HepG2 (cell line): ENCODE measurements at regions not wholly inside any gene's neighbourhood (a gene's known extent, or its start where the extent isn't known, plus 50 kb on each side); places are given as distances from the start of the nearest gene placed in this dataset.

Source experiments
- ASH2L ChIP-seq: fragments of 300-600, 200-600 bp; sonication (generic); IDR thresholded peaks from 2 replicates; pipeline ENCODE4 v1.7.0; 2017; ENCODE audit warnings: low read depth, mild to moderate bottlenecking, moderate library complexity, mixed read lengths, low read length; ENCODE audit not compliant: insufficient read length
- CTCF ChIP-seq: sonication (generic); formaldehyde crosslinking; IDR thresholded peaks from 2 replicates; pipeline ENCODE4 v1.5.0; 2020; ENCODE audit warnings: mild to moderate bottlenecking, missing genetic modification reagents, moderate library complexity
- EZH2 ChIP-seq: conservative IDR thresholded peaks from 2 replicates; pipeline ENCODE4 v1.6.1; 2012; ENCODE audit warnings: mild to moderate bottlenecking, low read depth, low read length, moderate library complexity
- HCFC1 ChIP-seq: fragments of 150-350 bp; IDR thresholded peaks from 2 replicates; pipeline ENCODE4 v1.6.1; 2014; ENCODE audit warnings: low read depth, low read length
- HNF1B ChIP-seq: sonication (generic); formaldehyde crosslinking; IDR thresholded peaks from 2 replicates; pipeline ENCODE4 v1.5.1; 2020; ENCODE audit warnings: mild to moderate bottlenecking, moderate library complexity, missing genetic modification reagents
- KAT7 ChIP-seq: IDR thresholded peaks from 2 replicates; pipeline ENCODE4 v1.6.1; 2018; ENCODE audit warnings: borderline replicate concordance, missing compliant biosample characterization
- KDM5A ChIP-seq: fragments of 200-600 bp; sonication (generic); IDR thresholded peaks from 2 replicates; pipeline ENCODE4 v1.7.0; 2018; ENCODE audit warnings: antibody characterized with exemption, mild to moderate bottlenecking, low read length, borderline replicate concordance
- KDM5B ChIP-seq: sonication (generic); formaldehyde crosslinking; IDR thresholded peaks from 2 replicates; pipeline ENCODE4 v1.4.0; 2020; ENCODE audit warnings: missing genetic modification reagents, mild to moderate bottlenecking, borderline replicate concordance
- LCORL ChIP-seq, 2 experiments: fragments of 450-650 bp in 1 of 2; sonication (generic) in 1 of 2; formaldehyde crosslinking in 1 of 2; IDR thresholded peaks; 2 replicates each; pipeline versions ENCODE4 v1.5.0 to v1.6.1; 2017 to 2020; ENCODE audit warnings: antibody characterized with exemption in 1 of 2, missing genetic modification reagents in 1 of 2
- NR2F6 ChIP-seq, 2 experiments: IDR thresholded peaks; 2 replicates each; pipeline ENCODE4 v1.6.1; 2016; ENCODE audit warnings: antibody characterized with exemption in 1 of 2, mild to moderate bottlenecking in 1 of 2
- ZFP82 ChIP-seq: sonication (generic); formaldehyde crosslinking; IDR thresholded peaks from 2 replicates; pipeline ENCODE4 v1.5.1; 2020; ENCODE audit warnings: mild to moderate bottlenecking, missing genetic modification reagents, borderline replicate concordance
- ZNF253 ChIP-seq: sonication (generic); formaldehyde crosslinking; IDR thresholded peaks from 2 replicates; pipeline ENCODE4 v1.8.0; 2022; ENCODE audit warnings: mild to moderate bottlenecking, missing genetic modification reagents, borderline replicate concordance
- ZNF431 ChIP-seq: sonication (generic); formaldehyde crosslinking; IDR thresholded peaks from 2 replicates; pipeline ENCODE4 v1.9.0; 2022; ENCODE audit warnings: missing genetic modification reagents, low read depth, mild to moderate bottlenecking, borderline replicate concordance
- ZNF574 ChIP-seq: sonication (generic); formaldehyde crosslinking; IDR thresholded peaks from 2 replicates; pipeline ENCODE4 v1.4.0; 2020; ENCODE audit warnings: missing genetic modification reagents

- TF ChIP-seq CTCF (CRISPR knock-in tag) (no peak), KAT7 (CRISPR knock-in tag) (no peak), ASH2L (no peak), LCORL (IDR thresholded peaks at IDR 0.05) (no peak), LCORL (CRISPR knock-in tag; IDR thresholded peaks at IDR 0.05) (no peak), ZNF574 (CRISPR knock-in tag) (no peak), ZNF431 (CRISPR knock-in tag) (no peak), NR2F6 (IDR thresholded peaks at IDR 0.05) (no peak), NR2F6 (CRISPR knock-in tag; IDR thresholded peaks at IDR 0.05) (no peak), ZFP82 (CRISPR knock-in tag) (no peak), EZH2 (no peak), KDM5A (no peak), HCFC1 (no peak), ZNF253 (CRISPR knock-in tag) (no peak), HNF1B (CRISPR knock-in tag) (no peak), KDM5B (no peak)
Observed at GRCh38 chr4:32589853-32590252, 1869.7 kb downstream of the PCDH7 start.
